ENCODE measurements at regions not wholly inside any gene's neighbourhood (a gene's known extent, or its start where the extent isn't known, plus 50 kb on each side); places are given as distances from the start of the nearest gene placed in this dataset.

DNA sequence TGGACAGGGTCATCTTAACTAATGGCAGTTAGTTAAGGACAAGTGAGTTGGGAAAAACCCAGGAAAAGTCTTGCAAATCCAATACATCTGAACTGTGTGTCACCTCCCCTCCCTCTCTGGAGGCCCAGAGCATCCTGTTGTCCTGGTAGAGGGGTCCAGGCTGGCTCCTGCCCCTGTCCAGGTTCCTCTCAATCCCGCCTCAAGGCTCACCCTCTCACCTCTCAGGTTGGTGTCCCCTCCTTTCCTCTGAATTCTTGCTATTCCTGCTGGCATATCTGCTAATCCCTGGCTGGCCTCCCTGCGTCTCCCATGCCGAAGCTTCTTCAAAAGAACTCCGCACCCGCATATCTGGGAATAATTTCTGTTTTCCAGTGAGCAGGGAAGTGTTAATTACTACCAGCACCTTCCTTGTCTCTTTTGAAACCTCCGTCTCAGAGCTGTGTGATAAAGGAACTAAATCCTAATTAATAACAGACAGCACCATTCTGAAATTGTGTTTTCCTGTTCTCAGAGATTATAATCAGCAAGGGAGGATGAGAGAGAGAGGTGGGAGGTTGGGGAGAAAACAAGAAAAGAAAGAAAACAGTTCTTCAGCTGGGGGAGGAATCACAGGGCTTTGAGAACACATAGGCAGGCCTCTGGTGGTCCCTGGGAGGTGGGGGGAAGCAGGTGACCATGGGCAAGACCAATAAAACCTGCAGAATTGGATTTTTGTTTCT lies 568.0 kb downstream of the PTPRU start:
- TF ChIP-seq, protein P1, sequence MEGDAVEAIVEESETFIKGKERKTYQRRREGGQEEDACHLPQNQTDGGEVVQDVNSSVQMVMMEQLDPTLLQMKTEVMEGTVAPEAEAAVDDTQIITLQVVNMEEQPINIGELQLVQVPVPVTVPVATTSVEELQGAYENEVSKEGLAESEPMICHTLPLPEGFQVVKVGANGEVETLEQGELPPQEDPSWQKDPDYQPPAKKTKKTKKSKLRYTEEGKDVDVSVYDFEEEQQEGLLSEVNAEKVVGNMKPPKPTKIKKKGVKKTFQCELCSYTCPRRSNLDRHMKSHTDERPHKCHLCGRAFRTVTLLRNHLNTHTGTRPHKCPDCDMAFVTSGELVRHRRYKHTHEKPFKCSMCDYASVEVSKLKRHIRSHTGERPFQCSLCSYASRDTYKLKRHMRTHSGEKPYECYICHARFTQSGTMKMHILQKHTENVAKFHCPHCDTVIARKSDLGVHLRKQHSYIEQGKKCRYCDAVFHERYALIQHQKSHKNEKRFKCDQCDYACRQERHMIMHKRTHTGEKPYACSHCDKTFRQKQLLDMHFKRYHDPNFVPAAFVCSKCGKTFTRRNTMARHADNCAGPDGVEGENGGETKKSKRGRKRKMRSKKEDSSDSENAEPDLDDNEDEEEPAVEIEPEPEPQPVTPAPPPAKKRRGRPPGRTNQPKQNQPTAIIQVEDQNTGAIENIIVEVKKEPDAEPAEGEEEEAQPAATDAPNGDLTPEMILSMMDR (conservative IDR thresholded peaks at IDR 0.05; ENCODE audit: low read depth, low read length): no peak
- no peak for DNase-seq (ENCODE audit: low read depth)
- H3K4me3 ChIP-seq (ENCODE audit: low read depth, low read length): no peak overlapping the region

DNA sequence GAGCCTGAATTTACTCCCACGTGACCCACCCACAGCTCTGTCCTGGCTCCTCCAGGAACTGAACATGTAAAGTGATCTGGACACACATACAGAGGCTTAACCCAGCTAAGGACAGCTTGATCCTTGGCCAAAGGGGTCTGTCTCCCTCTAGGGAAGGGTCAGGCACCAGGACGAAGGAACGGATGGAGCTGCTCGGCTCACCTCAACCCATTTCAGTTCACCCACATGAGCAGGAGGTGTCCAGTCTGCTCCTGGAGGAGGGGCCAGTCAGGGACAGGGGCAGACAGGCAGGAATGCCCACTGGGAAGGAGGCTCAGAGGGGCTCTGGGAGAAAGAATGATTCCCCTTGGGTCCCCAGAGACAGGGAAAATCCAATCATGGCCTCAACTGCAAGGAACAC lies 567.2 kb downstream of the PTPRU start:
- H3K4me3 ChIP-seq (ENCODE audit: low read depth, low read length): no peak overlapping the region
- no peak for DNase-seq (ENCODE audit: low read depth)
- TF ChIP-seq, protein P1 (conservative IDR thresholded peaks at IDR 0.05; ENCODE audit: low read depth, low read length): no peak

DNA sequence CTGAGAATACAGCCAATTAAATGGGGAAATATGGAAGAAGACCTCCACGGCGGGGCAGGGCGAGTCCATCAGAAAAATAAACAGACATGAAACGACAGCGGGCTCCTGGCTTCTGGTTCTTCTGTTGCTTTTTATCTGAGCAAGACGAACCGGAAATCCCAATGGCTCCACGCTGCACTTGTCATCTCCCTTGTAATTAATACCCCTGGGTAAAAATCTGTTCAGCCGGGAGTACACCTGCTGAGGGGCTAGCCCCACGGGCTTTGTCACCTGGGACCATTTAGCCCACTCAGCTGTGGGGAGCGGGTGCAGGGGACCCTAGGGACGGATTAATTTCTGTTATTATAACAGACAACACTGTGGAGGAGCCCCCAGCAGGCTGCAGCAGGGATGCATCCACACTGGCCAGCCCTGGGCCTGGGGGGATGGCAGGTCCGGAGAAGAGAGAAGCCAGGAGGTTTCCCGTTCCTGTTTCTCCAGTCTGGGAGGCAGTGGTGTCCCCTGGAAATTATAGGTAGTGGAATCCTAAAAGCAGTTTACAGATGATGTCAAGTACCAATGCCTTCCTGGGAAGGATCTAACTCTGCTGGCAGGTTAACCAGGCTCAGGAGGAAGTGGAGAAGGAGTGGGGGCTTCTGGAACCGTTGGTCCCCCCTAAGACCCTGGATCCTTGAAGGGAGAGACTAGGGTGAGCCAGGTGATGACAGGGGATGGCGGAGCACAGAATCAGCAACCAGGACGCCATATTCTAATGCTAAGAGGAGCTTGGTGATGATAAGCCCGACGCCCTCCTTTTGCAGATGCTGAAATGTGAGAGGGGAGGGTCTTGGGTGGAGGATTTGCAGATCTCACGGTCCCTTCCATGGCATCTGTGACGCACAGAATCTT lies 566.1 kb downstream of the PTPRU start:
- H3K4me3 ChIP-seq (ENCODE audit: low read depth, low read length): no peak overlapping the region
- no peak for DNase-seq (ENCODE audit: low read depth)
- TF ChIP-seq, protein P1 (conservative IDR thresholded peaks at IDR 0.05; ENCODE audit: low read depth, low read length): no peak

DNA sequence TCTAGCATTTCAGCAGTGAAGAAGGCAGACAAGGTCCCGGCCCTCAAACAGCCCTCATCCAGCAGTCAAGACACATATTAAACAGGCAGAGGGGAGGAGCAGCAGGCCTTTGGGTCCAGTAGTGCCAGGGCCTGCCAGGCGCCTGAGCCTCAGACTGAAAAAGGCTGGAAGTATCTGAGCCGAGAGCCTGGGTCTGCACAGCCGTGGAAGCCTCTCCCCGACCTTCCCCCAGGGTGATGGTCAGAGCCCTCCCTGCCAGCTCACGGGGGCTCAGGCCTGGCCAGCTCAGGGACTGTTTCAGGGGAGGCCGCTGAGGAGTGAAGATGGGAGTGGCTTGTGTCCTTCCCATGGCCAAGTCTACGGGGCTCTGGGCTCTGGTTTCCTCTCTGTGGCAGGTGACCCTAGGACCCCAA lies 565.2 kb downstream of the PTPRU start:
- no peak overlapping the region for H3K4me3 ChIP-seq (ENCODE audit: low read depth, low read length)
- no peak for DNase-seq (ENCODE audit: low read depth)
- TF ChIP-seq, protein P1 (conservative IDR thresholded peaks at IDR 0.05; ENCODE audit: low read depth, low read length): no peak

DNA sequence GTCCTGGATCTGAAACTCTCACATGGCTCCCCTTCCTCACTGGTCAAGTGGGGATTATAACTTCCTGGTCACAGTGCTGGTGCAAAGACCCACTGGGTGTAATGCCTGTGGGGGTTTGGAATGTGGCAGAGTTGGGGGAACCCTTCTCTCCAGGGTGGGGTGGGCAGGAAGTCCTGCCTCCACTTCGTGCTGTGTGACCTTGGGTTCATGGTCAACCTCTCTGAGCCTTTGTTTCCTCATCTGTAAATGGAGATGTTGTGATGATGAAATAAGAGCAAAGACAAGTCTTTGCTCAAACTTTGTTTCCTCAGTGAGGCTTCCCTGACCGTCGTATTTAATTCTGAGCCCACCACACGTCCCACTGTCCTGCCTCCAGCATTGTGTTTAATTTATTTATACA lies 564.7 kb downstream of the PTPRU start:
- TF ChIP-seq, protein P1 (conservative IDR thresholded peaks at IDR 0.05; ENCODE audit: low read depth, low read length): no peak
- no peak for DNase-seq (ENCODE audit: low read depth)
- H3K4me3 ChIP-seq (ENCODE audit: low read depth, low read length): no peak overlapping the region

DNA sequence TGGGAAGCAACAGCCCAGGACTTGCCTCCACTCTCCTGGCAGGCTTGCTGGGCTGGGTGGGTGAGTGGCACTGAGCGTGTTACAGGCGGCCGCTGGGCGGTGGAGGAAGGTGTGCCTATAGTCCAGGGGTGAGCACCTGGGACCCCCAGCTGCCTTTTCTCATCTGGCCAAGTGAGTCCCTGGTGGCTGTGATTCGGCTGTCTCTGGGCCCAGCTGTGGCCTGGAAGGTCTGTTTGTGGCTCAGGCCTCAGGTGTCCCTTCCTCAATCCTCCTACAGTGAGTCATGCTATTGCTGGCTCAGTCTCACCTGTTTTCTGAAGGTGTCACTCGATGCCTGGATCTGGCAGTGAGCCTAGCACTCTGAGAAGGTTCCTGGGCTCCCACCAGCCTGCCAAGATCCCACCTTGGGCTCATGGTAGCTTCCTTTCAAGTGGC lies 564.2 kb downstream of the PTPRU start:
- TF ChIP-seq, protein P1 (conservative IDR thresholded peaks at IDR 0.05; ENCODE audit: low read depth, low read length): no peak
- DNase-seq (ENCODE audit: low read depth): no peak
- no peak overlapping the region for H3K4me3 ChIP-seq (ENCODE audit: low read depth, low read length)

All from epithelial cell of proximal tubule (primary cell).